HL-60 (cell line): ENCODE measurements at regions not wholly inside any gene's neighbourhood (a gene's known extent, or its start where the extent isn't known, plus 50 kb on each side); places are given as distances from the start of the nearest gene placed in this dataset.

ENCODE experiments used
- DNase-seq, 2 experiments: peaks; one replicate each; pipeline ENCODE4 v3.0.0-alpha.2; 2010 to 2020; ENCODE audit warnings: low read depth in 1 of 2, low spot score in 1 of 2
- H3K27ac ChIP-seq: fragments of 250-450 bp; sonication (Bioruptor Pico); replicated peaks from 2 replicates; pipeline ENCODE4 v1.5.1; 2020; ENCODE audit warnings: mild to moderate bottlenecking, moderate library complexity
- H3K27me3 ChIP-seq: fragments of 250-450 bp; sonication (Bioruptor Pico); 2 replicates; pipeline ENCODE4 v1.5.1; 2021; ENCODE audit warnings: mild to moderate bottlenecking, moderate library complexity; ENCODE audit not compliant: insufficient read depth, poor library complexity, severe bottlenecking
- H3K4me3 ChIP-seq: replicated peaks from 2 replicates; pipeline ENCODE4 v1.5.1; 2011; ENCODE audit warnings: mild to moderate bottlenecking, control low read depth, low read length; ENCODE audit not compliant: insufficient read depth
- GABPA ChIP-seq: IDR thresholded peaks from 2 replicates; pipeline ENCODE4 v1.6.1; 2012; ENCODE audit warnings: low read depth
- POLR2AphosphoS5 ChIP-seq: IDR thresholded peaks from 2 replicates; pipeline ENCODE4 v1.6.1; 2012; ENCODE audit warnings: low read depth
- SPI1 ChIP-seq: IDR thresholded peaks from 2 replicates; pipeline ENCODE4 v1.6.1; 2012; ENCODE audit warnings: low read depth, mild to moderate bottlenecking, borderline replicate concordance
- TF ChIP-seq, protein P1 (sequence below): IDR thresholded peaks from 2 replicates; pipeline ENCODE4 v1.6.1; 2012; ENCODE audit warnings: low read depth; ENCODE audit not compliant: insufficient replicate concordance
- TF ChIP-seq, protein P2 (sequence below): IDR thresholded peaks from one replicate; pipeline ENCODE4 v1.5.1; 2011; ENCODE audit warnings: low read length, control low read depth, inconsistent platforms; ENCODE audit not compliant: insufficient read depth

DNA sequence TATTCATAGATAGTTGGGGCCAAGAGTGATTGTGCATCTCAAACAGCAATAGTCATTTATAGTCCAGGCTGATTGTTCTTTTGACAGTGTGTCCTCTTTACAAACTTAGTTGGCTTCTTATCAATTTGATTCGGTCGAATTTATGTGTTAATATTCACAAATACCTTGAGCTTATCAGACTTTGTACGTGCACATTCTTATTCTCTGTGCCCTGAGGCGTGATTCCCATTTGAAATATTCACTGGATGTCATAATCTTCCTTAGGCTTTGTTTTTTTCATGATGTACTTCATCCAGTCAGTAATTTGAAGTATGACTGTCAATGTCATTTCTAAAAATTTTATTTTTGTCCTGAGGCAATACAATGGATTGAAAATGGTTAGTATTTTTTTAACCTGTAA, 263.5 kb upstream of the PCDH7 start:
- no peak for DNase-seq
- Histone ChIP-seq H3K4me3 (no peak overlapping the region), H3K27me3 (no peaks in the 10 kb centered on the region), H3K27ac (no peak overlapping the region)
- TF ChIP-seq GABPA, result no peak
- TF ChIP-seq, protein P1, sequence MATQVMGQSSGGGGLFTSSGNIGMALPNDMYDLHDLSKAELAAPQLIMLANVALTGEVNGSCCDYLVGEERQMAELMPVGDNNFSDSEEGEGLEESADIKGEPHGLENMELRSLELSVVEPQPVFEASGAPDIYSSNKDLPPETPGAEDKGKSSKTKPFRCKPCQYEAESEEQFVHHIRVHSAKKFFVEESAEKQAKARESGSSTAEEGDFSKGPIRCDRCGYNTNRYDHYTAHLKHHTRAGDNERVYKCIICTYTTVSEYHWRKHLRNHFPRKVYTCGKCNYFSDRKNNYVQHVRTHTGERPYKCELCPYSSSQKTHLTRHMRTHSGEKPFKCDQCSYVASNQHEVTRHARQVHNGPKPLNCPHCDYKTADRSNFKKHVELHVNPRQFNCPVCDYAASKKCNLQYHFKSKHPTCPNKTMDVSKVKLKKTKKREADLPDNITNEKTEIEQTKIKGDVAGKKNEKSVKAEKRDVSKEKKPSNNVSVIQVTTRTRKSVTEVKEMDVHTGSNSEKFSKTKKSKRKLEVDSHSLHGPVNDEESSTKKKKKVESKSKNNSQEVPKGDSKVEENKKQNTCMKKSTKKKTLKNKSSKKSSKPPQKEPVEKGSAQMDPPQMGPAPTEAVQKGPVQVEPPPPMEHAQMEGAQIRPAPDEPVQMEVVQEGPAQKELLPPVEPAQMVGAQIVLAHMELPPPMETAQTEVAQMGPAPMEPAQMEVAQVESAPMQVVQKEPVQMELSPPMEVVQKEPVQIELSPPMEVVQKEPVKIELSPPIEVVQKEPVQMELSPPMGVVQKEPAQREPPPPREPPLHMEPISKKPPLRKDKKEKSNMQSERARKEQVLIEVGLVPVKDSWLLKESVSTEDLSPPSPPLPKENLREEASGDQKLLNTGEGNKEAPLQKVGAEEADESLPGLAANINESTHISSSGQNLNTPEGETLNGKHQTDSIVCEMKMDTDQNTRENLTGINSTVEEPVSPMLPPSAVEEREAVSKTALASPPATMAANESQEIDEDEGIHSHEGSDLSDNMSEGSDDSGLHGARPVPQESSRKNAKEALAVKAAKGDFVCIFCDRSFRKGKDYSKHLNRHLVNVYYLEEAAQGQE, result no peak
- TF ChIP-seq, protein P2, sequence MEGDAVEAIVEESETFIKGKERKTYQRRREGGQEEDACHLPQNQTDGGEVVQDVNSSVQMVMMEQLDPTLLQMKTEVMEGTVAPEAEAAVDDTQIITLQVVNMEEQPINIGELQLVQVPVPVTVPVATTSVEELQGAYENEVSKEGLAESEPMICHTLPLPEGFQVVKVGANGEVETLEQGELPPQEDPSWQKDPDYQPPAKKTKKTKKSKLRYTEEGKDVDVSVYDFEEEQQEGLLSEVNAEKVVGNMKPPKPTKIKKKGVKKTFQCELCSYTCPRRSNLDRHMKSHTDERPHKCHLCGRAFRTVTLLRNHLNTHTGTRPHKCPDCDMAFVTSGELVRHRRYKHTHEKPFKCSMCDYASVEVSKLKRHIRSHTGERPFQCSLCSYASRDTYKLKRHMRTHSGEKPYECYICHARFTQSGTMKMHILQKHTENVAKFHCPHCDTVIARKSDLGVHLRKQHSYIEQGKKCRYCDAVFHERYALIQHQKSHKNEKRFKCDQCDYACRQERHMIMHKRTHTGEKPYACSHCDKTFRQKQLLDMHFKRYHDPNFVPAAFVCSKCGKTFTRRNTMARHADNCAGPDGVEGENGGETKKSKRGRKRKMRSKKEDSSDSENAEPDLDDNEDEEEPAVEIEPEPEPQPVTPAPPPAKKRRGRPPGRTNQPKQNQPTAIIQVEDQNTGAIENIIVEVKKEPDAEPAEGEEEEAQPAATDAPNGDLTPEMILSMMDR, result no peak

DNA sequence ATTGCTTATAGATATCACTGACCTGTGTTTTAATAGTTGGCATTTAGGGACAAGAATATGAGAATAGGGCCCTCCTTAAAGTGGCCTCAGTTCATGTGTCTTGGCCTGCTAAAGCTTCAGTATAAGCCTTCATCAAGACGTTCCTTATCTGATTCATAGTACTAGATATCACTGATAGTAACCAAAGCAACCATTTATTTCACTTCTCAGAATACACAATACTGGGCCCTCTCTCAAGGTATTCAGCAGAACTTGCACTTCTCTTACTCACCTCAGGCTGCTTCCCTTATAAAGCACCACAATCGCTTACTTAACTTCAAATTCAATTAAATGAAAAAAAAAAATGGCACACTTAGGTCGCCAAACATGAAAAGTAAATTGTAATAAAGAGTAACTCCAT, 259.4 kb upstream of the PCDH7 start:
- Histone ChIP-seq H3K27ac (no peak overlapping the region), H3K27me3 (no peaks in the 10 kb centered on the region), H3K4me3 (no peak overlapping the region)
- TF ChIP-seq GABPA, result no peak
- no peak for TF ChIP-seq POLR2AphosphoS5
- TF ChIP-seq SPI1, result no peak
- TF ChIP-seq, protein P2, result no peak
- TF ChIP-seq, protein P1, result no peak
- DNase-seq, result no peak

DNA sequence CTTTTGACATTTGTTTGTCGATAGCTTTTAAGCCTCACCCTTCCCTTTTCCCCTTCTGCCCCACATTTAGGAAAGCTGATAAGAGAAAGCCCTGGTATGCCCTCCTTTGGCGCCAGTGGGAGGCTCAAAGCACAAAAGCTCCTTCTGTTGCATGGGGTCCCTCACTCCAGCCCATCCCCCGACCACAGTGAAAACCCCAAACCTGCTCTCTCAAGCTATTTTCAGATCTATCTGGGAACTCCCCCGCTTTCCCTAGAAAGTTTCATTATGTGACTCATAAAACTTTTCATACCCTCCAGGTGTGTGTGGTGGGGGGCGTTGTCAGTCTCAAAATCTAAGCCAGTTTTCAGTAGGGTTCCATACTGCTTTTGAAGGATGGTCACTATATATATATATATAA, 259.0 kb upstream of the PCDH7 start:
- TF ChIP-seq, protein P2, result no peak
- TF ChIP-seq SPI1 (no peak), GABPA (no peak), POLR2AphosphoS5 (no peak)
- TF ChIP-seq, protein P1, result no peak
- no peaks in the 10 kb centered on the region for H3K27me3 ChIP-seq
- no peak overlapping the region for H3K4me3 ChIP-seq
- no peak overlapping the region for H3K27ac ChIP-seq
- DNase-seq, result no peak
